Adrenal gland (tissue), 5 donors: ENCODE measurements at regions not wholly inside any gene's neighbourhood (a gene's known extent, or its start where the extent isn't known, plus 50 kb on each side); places are given as distances from the start of the nearest gene placed in this dataset.

ENCODE experiments used
- CTCF ChIP-seq, 6 experiments: fragments of 450-650 bp in 4 of 6; fragments of 200-600 bp in 2 of 6; sonication (generic) in 1 of 6; IDR thresholded peaks; 1 replicate in 5 of 6; 2 replicates in 1 of 6; pipeline versions ENCODE4 v1.5.1 to v1.8.0; 2016 to 2021; ENCODE audit warnings: antibody characterized with exemption in 6 of 6, mild to moderate bottlenecking in 2 of 6, moderate library complexity in 1 of 6
- POLR2A ChIP-seq, 2 donors: fragments of 450-650 bp; IDR thresholded peaks; one replicate each; pipeline ENCODE4 v1.6.1; 2017; ENCODE audit warnings: antibody characterized with exemption in 2 of 2, mild to moderate bottlenecking in 2 of 2, moderate library complexity in 1 of 2
- donor health status: DM: no; HTN: no; CAD: no.

- no peak for TF ChIP-seq CTCF (IDR thresholded peaks at IDR 0.05)
- TF ChIP-seq POLR2A (IDR thresholded peaks at IDR 0.05): no peak
Measured at GRCh38 chr7:21172800-21173199, 255.1 kb upstream of the SP4 start.
